ENCODE measurements at regions not wholly inside any gene's neighbourhood (a gene's known extent, or its start where the extent isn't known, plus 50 kb on each side); places are given as distances from the start of the nearest gene placed in this dataset.

DNA sequence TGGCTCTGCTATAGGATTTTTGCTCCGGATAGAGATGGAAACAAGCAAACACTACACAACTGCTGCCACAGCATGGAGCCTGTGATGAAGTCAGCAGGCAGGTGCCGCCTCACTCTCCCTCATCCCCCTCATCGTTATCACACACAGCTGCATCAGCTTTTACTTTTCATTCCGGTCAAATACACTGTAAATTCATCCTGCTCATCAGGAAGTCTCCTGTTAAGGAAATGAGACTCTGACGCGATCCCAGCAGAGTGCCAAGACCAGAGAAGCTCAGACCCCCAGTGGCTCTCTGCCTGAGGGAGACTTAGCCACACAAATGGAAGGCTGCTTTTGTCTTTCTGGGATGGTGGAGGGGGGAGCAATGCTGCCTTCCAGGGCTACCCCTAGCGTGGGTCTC, 270.2 kb downstream of the ELAVL2 start:
- no peak overlapping the region for H3K4me3 ChIP-seq (ENCODE audit: low read depth, low read length)
- no peak for DNase-seq (ENCODE audit: low read depth)
- no peak for TF ChIP-seq CTCF (conservative IDR thresholded peaks at IDR 0.05; ENCODE audit: low read depth, low read length)

DNA sequence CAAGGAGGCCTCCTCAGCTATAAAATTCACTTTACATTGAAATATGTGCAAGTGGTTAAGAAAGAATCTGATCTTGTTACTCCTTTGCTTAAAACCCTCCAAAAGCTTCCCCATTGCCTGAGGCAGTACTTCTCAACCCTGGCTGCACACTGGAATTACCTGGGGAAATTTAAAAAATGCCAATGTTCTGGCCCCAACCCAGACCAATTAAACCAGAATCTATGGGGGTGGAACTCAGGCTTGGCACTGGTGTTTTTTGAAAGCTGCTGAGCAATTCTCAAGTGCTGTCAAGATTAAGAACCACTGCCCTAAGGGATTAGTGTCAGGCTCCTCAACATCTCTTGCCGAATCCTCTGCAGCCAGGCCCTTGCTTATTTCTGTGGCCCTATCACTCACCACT, 269.6 kb downstream of the ELAVL2 start:
- H3K4me3 ChIP-seq (ENCODE audit: low read depth, low read length), result no peak overlapping the region
- TF ChIP-seq CTCF (conservative IDR thresholded peaks at IDR 0.05; ENCODE audit: low read depth, low read length), result no peak
- no peak for DNase-seq (ENCODE audit: low read depth)

GRCh38 chr9:23557689-23558088, 268.4 kb downstream of the ELAVL2 start:
- no peak for TF ChIP-seq CTCF (conservative IDR thresholded peaks at IDR 0.05; ENCODE audit: low read depth, low read length)
- peak; percentile 0 for DNase-seq (ENCODE audit: low read depth)
- H3K4me3 ChIP-seq (ENCODE audit: low read depth, low read length), result no peak overlapping the region

- TF ChIP-seq CTCF (conservative IDR thresholded peaks at IDR 0.05; ENCODE audit: low read depth, low read length), result no peak
- no peak for DNase-seq (ENCODE audit: low read depth)
- H3K4me3 ChIP-seq (ENCODE audit: low read depth, low read length), result no peak overlapping the region
Observed at GRCh38 chr9:23559522-23559921, 266.5 kb downstream of the ELAVL2 start.

- no peak for TF ChIP-seq CTCF (conservative IDR thresholded peaks at IDR 0.05; ENCODE audit: low read depth, low read length)
- no peak overlapping the region for H3K4me3 ChIP-seq (ENCODE audit: low read depth, low read length)
- DNase-seq (ENCODE audit: low read depth), result no peak
Observed at GRCh38 chr9:23563517-23563916, 262.5 kb downstream of the ELAVL2 start.

GRCh38 chr9:23567516-23568165, 258.4 kb downstream of the ELAVL2 start:
- DNase-seq (ENCODE audit: low read depth), result no peak
- TF ChIP-seq CTCF (conservative IDR thresholded peaks at IDR 0.05; ENCODE audit: low read depth, low read length), result no peak
- no peak overlapping the region for H3K4me3 ChIP-seq (ENCODE audit: low read depth, low read length)

- H3K4me3 ChIP-seq (ENCODE audit: low read depth, low read length), result no peak overlapping the region
- DNase-seq (ENCODE audit: low read depth), result no peak
- no peak for TF ChIP-seq CTCF (conservative IDR thresholded peaks at IDR 0.05; ENCODE audit: low read depth, low read length)
Observed at GRCh38 chr9:23571414-23572104, 254.5 kb downstream of the ELAVL2 start.
